HG03175 (cell line): ENCODE measurements at regions not wholly inside any gene's neighbourhood (a gene's known extent, or its start where the extent isn't known, plus 50 kb on each side); places are given as distances from the start of the nearest gene placed in this dataset.

Source experiments
- ATAC-seq: cut with Tn5 transposase; IDR thresholded peaks from one replicate; pipeline ENCODE4 v1.9.1; 2021; ENCODE audit warnings: mild to moderate bottlenecking, moderate library complexity; ENCODE audit not compliant: unreplicated experiment

DNA sequence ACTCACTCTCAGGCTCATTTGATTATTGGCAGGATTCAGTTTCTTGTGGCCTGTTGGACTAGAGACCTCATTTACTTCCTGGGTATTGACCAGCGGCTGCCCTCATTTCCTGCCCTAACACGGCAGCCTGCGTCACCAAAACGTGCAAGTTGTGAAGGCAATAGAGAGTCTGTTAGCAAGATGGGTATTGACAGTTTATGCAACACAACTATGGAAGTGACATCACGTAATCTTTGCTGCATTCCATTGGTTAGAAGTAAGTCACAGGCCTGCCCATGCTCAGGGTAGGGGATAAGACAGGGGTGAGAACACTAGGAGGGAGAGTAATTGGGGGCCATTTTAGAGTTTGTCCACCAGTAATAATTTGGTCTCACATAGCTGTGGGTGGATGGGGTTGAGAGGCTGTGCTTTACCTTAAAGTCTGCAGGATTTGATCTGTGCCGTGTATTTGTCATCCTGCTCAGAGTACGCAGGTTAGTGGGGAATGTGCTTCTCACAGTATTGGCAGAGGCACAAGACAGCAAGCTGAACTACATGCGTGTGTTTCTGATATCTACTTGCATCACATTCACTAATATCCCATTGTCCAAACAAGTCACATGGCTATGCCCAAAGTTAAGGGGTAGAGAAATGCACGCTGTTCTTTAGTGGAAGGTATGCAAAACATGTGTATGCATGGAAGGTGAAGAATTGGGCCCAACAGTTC is 83.3 kb downstream of the EDEM1 start:
- ATAC-seq: no peak

DNA sequence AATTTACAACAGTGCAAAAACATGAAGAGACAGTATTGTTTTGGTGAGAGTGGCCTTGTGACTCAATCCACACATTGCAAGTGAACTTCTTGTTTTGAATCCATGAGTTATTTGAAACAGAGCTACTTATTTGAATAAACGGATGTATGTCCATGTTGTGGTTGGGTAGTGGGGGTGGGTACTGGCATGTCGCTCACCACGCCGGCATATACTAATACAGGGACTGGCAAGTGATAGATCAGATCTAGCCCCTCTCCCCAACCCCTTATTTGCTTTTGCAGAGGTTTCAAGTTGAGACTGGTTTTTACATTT is 83.8 kb downstream of the EDEM1 start:
- no peak for ATAC-seq

DNA sequence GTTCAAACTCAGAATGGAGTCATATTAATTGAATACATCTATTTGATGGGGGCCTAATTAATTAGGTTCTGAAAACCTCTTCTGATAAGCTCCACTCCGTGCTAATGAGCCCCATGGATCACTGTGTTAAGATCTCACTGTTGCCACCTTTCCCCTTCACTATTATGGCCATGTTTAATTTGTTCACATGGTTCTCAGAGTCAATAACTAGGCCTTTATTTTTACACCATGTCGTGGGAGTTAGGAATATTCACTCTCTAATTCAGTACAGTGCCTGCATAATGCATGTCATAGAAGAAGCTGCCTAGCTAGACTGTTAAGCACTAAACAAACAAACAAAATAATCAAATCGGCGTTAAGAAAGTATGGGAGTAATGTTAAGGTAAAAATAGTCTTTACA is 84.9 kb downstream of the EDEM1 start:
- ATAC-seq: no peak

DNA sequence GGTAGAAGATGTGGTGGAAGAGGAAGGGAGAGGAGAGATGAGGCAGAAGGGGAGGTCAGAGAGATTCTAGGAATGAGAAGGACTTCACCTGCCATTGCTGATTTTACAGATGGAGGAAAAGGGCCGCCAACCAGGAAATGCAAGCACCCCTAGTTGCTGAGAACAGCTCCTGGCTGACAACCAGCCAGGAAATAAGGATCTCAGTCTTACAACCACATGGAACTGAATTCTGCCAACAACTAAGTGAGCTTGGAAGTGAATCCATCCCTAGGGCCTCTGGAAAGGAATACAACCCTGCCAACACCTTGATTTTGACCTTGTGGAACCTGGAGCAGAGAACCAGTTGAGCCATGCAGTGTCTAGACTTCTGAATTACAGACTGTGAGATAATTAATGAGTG is 86.6 kb downstream of the EDEM1 start:
- ATAC-seq: no peak

DNA sequence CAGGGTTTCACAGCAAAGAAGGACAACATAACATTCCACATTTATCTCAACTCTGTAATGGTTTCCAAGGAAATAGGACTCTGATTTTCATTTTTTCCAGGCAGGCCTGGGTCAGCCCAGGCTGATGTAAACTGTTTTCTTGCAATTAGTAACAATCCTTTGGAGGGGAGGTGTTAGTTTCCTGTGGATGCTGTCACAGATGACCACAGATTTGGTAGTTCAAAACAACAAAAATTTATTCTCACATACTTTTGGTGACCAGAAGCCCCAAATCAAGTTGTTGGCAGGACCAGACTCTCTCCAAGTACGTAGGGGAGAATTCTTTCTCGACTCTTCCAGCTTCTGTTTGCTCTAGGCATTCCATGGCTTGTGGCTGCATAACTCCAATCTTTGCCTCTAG is 88.0 kb downstream of the EDEM1 start:
- ATAC-seq: no peak

DNA sequence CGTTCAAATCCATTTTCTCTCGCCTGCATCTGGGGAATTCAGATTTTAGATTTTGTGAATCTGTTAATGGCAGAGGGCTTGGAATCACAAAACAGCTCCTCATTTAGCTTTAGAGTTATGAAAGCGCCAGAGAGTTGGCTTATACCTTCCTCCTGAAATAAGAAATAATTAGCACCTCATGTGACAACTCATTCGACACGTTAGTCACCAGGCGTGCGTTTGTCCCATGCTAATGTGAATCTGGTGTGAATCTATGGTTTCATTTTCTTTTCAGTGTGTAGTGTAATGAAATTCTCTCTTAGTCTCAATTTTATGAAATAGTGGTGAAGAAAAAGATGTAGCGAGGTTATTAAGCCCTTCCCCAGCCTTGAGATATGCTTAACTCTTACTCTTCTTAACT is 89.4 kb downstream of the EDEM1 start:
- ATAC-seq: no peak

DNA sequence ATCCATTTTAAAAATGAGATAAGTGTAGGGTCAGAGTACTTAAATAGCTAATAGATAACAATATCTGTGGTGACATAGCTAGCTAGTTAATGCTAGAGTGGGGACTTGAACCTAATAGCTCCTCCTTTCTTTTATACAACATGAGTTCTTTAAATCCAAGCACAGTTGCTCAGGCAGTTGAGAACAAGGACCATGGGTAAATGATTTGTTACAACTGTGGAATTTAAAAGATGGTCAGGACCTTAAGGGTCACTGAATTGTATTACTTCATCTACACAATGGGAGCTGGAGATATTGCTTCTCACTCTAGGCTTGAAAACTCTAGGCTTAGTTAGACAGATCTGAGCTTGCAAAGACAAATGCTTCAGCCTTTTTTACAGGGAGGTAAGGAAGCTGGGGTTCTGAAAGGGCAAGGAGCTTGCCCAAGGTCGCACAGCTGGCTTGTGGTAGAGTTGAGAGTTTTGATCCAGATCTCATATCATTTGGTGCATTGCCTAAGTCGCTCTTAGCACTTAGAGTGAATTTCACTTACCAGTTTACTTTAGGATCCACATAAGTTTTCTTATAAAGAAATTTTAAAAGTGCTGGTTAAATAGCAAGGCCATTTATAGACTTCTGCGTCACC is 90.2 kb downstream of the EDEM1 start:
- ATAC-seq: no peak

DNA sequence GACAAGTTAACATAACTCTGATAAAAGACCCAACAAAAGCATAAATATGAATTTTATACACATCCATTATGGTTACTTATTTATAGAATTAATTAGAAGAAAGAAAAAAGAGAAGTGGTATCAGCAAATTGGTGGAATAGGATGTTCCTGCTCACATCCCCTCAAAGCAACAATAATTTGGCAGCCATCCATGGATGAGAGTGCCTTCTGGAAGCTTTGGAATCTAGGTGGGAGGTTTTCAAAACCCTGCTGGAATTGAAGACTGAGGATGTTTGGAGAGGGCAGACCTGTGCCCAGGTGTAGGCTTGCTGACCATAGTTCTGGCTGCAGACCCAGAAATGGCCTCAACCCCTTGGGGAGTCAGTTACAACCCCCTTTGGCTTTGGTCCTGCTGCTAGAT is 91.2 kb downstream of the EDEM1 start:
- no peak for ATAC-seq

DNA sequence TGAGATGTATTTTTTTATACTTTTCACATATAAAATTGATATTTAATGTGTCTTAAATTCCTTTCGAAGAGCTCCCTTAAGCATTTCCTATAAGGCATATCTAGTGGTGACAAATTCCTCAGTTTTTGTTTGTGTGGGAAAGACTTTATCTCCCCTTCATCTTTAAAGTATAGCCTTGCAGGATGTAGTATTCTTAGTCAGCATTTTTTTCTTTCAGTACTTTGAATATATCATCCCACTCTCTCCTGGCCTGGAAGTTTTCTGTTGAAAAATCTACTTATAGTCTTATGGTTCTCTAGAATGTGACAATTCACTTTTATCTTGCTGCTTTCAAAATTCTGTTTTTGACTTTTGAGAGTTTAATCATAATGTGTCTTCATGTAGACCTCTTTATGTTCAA is 95.2 kb downstream of the EDEM1 start:
- ATAC-seq: no peak

DNA sequence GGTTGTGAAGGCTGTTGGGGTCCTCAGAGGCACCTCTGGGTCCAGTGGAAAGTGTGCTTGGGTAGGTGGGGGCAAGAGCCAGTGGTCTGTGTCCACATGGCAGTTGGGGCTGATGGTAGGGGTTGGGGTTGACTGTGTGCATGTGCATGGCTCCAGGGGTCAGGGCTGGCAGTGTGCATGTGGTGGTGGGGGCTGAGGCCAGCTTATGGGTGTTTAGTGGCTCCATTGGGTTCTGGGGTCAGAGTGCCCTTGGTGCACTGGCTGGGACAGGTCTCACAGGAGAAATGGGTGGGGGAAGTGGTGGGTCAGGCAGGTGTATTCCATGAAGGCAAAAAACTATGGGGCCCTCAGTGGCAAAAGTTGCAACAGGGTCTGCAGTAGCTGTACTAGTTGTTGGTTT is 97.9 kb downstream of the EDEM1 start:
- ATAC-seq: no peak

DNA sequence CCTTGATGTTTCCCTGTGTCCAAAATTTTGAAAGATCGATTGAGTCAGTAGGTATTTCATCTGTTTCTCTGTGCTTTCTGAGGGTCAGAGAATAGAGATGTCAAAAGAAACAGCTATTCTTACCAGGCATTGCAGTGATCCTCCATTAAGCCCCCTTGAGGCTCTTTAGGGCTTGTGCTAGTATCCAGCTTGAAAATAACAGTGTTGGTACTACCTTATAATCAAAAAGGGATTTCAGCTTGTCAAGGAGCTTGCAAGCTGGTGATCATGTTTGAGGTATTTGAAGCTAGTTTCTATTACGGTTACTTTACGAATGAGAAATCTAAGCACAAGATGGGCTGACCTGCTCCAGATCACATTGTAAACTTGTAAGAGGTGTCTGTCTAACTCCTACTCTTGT is 103.4 kb downstream of the EDEM1 start:
- no peak for ATAC-seq

DNA sequence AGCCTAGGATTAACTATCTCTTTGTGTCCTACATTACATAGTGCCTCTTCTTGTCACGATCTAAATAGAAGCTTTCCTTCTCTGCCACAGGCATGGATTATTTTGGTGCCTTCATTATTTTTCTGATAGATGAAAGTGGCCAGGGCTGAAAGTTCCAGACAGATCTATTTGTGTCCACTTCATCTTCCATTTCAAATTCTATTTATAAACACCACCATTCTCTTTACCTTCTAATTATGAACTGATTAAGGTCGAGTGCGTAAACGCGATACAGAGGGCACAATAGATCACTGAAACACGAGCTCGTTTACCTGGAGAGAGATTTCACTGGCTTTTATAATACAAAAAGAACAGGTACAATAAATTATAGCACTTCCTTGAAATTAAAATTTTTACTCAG is 105.0 kb downstream of the EDEM1 start:
- no peak for ATAC-seq

DNA sequence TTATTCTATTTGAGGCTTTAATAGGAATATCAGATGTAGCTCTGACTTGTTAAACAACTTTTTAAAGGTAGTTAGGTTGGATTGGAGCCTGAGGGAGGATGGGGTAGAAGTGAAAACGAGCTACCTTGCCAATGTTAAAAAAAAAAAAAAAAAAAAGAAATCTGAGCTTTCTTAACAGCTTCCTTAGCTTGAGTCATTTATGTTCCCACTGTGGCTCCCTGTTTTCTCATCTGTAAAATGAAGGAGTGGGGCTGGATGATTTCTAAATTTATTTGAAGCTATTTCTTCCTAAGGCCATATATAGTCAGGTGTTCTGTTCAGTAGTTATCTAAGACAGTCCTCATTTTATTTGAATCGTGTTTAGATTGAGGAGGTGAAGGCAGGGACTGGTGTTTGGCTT is 105.7 kb downstream of the EDEM1 start:
- ATAC-seq: no peak

DNA sequence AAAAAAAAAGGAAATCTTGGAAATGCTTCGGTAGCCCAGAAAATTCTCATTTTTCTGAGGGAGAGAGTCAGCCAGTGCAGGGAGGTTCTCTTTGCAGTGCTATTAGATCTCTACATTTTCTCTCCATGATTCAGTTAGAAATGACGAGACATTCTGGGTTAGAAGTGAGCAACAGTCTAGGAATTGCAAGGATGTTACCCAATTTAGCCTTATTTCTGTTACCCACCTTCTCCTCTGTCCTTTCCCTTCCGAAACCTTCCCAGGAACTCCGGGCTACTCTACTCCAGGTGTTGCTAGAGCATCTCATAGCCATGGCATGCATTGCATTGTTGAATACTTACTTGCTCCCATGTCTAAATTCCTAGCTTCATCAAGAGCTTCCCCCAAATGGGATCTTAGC is 106.8 kb downstream of the EDEM1 start:
- ATAC-seq: no peak

DNA sequence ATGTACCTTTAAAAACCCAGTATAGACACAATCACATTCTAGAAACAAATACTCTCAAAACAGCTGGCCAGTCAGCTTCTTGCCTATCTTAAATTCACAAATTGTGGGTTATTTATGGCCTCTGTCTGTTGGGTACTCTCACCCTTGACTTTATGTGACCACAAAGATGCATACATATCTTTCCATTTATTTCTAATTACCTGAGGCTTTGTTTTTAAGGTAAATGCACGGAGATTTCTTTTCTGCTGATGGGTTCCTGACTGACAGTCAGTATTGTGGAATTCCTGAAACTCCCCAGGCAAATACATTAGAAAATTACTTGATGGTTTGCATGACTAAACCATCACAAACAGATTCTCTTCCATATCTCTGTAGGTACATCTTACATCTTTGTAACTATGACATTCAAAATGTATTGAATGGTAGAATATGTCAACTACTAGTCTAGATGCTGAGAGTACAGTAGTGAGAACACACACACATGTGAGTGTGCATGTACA is 107.7 kb downstream of the EDEM1 start:
- ATAC-seq: no peak

DNA sequence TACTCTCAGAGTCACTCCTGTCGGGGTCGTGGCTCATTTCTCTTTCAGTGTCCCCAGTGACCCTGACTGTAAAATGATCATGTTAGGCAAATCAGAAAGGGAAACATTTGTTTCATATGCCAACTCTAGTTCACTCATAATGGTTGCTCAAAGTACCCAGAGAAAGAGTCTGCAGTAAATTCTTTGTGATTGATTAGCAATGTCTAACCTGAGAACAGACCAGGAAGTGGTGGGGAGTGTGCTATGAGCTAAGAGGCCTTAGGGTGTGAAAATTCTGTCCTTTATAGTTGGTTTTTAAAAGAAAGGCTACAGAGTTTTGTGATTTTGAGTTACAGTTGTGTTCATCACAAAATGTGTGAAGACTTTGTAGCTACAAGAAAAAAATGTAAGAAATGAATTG is 108.9 kb downstream of the EDEM1 start:
- ATAC-seq: peak; percentile 34

DNA sequence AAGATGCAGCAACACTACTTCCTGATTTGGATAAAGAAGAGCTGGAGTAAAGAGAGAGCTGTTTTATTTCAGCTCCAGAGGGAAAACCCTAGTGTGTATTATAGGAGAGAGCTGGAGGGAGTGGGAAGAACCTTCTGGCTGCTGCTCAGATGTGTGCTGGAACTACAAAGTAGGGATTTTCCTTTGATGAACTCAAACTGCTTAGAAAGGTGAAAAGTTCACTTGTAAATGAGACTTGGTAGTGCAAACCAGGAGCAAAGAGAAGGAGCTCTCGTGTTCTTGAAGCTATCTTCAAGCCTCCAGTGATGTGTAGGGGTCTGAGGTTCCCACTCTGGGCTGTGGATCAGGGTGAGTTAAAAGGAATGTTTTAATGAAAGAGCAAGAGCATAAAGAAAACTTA is 110.4 kb downstream of the EDEM1 start:
- no peak for ATAC-seq

DNA sequence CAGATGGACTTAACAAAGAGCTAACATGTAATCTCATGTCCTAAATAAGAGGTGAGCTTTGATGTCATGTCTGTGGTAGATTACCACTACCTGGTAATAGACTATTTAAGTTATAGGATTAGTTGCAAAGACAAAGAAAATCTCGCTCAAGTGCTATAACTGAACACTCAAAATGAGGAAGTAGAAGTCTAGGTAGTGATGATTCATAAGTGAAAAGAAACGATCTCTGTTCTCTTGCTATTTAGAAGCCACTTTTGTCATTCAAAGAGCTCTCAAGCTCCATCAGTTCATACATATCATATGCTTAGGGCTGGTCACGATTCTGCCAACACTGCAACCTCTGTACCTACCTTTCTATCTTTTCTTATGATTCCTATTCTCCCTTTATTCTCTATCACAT is 110.9 kb downstream of the EDEM1 start:
- peak; percentile 99 for ATAC-seq

DNA sequence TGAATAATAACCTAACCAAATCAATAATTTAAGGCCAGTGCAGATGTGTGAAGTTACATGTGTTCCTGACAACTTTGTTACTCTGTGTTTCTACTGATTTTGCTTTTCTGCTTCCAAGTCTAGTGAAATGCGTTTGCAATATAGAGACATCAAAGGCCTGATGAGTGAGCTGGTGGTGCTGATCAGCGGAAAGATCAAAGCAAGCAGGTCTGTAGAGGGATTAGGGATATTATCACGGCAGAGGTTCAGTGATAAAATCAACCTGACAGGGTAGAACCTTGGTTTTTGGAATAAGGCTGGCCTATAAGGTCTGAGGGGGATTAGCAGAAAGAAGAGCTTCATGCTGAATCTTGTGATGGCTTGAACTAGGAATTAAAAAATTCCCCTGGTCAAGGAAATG is 111.7 kb downstream of the EDEM1 start:
- no peak for ATAC-seq

DNA sequence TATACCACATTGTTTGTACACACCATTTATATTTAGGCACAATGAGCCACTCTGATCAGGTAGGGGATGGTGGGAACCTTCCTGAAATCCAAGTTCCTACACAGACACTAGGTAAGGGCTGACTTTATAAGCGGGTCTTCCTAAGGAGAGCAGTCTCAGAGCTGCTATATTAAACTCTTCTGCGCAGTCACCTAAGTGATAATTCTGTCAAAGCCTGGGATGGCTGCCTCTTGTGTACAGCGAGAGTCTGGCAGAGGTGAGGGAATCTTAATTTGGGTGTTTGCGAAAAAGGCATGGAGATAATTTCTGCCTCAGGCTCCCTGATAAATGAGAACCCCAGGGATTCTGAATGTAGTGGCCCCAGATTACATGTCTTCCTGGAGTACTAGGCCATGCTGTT is 113.1 kb downstream of the EDEM1 start:
- no peak for ATAC-seq

DNA sequence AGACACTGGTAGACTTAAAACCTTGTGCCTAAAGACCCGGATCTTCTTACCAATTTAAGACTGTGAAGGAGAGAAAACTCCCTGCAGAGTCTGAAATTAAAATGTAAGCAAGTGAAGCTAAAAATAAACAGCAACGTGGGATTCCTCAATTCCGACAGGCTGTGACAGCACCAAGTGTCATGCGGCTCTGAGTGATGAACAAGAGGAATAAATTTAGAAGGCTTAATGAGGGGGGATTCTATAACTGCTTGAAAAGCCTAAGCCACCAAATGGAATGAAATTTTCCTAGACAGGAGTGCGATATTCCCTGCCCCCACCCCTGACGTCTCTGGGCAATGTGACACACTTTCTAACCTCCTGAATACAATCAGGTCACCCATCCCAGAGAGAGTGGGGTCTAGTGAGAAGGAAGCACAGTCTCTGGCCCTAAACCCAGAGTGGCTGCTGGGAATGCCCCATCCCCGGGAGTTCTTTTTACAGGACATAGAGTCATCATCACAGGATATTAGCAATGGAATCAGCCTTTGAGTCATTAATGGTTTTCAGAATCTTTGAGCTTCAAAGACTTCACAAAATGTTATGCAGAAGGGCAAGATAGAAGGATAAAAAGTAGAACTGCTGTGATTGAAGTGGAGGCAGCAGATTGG is 114.3 kb downstream of the EDEM1 start:
- no peak for ATAC-seq

DNA sequence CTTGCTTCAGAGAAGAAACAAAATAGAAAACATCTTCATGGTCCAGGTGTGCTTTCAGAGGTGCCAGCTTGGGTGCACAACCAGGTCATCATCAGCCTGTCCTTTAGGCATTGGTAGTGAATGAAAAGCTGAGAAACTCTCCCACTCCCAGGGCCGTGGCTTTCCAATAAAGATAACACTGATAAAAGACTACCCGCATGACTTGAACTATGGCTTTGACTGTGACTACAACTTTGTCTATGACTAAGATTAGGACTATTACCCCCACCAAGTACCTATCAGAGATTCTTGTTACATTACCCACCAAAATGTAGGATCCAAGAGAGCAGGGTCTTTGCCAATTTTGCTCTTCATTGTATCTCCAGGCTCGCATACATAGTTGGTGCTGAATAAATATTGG is 115.2 kb downstream of the EDEM1 start:
- no peak for ATAC-seq

DNA sequence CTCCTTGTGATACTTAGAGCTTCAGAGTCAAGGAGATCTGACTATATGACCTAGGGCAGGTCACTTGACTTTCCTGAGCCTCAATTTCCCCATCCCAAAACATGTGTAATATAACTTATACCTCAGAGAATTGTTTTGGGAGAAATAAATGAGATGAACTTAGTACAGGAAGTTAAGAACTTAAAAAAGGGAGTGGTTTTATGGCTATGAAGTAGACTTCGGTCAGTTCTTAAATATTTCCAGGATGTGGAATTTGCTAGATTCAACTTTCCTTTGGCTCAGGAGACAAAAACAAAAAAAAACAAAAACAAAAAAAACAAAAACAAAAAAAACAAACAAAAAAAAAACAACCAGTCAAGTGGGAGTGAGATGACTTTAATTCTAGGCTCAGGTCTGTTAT is 116.7 kb downstream of the EDEM1 start:
- no peak for ATAC-seq
